CD4-positive, alpha-beta T cell treated with Interleukin-6 at 100 ng/mL for 8 hours (primary cell): ENCODE measurements at regions not wholly inside any gene's neighbourhood (a gene's known extent, or its start where the extent isn't known, plus 50 kb on each side); places are given as distances from the start of the nearest gene placed in this dataset.
"Not testable (repeated sequence)": the region's sequence is repeated elsewhere in the genome, so short reads cannot be mapped to it uniquely, and the experiment has no call there.

Experiments
- DNase-seq: peaks from one replicate; pipeline ENCODE4 v3.0.0-alpha.2; 2020; ENCODE audit warnings: mixed read lengths, low spot score

DNA sequence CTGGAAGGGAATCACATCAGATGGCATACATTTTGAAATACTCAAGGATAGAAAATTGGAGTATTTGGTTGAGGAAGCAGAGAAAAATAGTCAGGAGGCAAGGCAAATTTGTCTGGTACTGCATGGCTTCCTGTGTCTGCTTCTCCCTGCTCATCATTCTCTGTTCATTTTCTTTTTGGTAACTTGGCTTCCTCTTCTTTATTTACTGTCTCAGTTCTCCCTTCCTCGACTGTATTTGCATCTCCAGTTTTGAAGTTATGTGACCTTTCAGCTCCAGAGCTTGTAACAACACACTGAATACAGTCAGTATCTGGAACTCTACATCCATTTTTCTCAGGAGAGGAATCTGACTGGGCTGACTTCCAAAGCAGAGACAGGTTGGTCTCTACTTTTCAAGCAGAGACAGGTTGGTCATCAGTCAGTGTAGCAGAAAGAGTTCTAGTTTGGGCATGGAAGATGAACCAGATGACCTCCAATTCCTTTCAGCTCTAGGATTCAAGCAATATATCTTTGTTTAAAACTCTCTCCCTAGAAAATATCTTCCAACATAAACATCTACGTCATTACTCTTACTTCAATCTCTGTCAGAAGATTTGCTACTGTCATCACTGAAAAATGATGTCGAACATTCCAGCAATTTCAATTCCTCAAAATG, 571.2 kb downstream of the ADGRL2 start:
- DNase-seq, result no peak

DNA sequence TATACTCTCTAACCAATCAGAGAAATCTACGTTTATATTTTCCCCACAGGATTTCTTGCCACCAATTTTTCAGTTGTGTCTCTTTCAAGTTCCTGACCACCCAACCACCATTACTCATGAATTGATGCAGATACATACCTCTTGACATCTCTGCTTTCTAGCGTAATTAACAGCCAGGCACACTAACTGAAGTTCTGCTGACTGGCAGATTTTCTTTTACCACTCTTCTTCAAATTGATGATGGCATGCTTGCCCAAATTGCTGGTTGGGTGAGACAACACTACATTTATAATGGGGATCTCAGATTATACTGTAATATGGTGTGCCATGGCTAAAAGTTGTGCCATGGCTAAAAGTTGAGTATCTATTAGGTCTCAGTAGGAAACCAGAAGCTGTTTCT, 566.7 kb downstream of the ADGRL2 start:
- no peak for DNase-seq

DNA sequence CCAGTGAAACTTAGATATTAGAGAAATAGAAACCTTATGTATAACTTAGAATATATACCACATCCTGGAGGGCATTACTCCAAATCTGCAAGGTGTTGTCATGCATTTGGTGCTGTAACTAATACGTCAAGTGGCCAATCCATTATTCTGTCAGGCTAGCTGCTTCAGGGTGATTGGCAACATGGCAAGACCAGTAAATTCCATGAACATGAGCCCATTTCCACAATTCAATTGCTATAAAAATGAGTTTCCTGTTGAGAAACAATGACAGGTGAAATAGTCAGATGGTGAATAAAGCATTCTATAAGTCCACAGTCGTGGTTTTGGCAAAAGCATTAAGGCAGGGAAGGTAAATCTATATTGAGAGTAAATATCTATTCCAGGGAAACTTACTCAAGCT, 566.0 kb downstream of the ADGRL2 start:
- DNase-seq, result no peak

DNA sequence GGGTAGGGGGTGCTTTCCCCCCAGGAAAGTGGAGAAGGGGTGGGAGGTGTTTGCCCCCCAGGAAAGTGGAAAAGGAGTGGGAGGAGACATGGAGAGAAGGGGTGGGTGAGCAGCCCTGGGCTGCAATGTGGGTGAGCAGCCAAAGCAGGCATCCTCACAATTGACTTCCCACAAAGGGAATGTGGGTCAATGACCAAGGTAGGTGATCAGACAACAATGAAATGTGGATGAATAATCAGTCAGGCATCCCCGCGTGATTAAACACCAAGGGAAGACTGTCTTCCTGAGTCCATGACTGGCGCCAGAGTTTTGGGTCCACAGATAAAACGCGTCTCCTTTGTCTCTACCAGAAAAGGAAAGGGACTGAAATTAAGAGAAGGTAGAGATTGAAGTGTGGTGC, 558.8 kb downstream of the ADGRL2 start:
- DNase-seq, result not testable (repeated sequence)

DNA sequence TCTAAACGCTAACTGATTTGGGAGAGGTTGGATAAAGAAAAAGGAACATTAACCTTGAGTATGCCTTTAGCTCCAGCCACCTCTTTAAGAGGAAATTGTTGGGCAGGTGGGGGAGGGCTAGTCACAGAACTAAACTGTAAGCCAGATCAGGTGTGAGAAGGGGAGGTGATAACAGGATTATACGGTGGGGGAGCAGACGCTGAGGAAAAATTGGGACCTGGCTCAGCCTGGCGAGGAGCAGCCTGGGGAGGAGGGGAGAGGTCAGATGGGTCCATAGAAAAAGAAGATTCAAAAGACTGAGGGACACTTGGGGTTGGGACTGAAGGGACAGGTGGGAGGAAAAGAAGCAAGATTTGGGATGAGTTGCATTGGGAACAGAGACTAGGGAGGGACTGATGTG, 558.0 kb downstream of the ADGRL2 start:
- DNase-seq, result not testable (repeated sequence)

DNA sequence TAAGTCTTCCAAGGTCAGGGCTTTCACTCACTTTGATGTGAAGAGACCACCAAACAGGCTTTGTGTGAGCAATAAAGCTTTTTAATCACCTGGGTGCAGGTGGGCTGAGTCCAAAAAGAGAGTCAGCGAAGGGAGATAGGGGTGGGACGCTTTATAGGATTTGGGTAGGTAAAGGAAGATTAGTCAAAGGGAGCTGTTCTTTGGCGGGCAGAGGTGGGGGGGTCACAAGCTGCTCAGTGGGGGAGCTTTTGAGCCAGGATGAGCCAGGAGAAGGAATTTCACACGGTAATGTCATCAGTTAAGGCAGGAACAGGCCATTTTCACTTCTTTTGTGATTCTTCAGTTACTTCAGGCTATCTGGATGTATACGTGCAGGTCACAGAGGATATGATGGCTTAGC, 553.8 kb downstream of the ADGRL2 start:
- not testable (repeated sequence) for DNase-seq

DNA sequence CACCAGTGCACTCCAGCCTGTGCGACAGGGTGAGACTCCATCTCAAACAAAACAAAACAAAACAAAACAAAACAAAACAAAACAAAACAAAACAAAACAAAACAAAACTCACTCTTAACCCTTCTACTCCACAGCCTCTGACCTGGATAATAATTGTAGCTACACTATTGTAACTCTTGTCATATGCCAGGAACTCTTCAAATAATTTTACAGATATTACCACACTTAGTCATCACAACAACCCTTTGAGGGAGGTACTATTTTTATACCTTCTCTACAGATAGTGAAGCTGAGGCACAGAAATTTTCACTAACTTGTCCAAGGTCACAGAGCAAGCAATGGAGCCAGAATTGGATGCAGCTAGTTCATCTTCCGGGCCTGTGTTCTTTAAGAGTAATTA, 547.8 kb downstream of the ADGRL2 start:
- no peak for DNase-seq

DNA sequence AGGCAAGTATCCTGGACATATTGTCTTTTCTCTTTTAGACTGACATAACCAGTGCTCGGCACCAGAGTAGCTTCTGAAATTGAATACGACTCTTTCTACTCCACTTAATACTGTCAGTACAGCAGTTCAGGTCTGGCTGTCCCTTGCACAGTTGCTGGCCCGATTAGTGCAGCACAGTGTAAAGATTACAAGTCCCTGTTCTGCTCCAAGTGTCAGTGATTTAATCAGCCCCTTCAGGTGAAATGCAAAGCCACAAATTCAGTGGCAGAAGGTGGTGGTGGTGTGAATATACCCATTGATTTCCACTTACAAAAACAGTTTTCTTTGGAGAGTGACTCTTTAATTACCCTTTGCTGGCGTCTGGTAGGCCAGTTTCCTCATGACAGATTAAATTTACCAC, 545.4 kb downstream of the ADGRL2 start:
- no peak for DNase-seq

DNA sequence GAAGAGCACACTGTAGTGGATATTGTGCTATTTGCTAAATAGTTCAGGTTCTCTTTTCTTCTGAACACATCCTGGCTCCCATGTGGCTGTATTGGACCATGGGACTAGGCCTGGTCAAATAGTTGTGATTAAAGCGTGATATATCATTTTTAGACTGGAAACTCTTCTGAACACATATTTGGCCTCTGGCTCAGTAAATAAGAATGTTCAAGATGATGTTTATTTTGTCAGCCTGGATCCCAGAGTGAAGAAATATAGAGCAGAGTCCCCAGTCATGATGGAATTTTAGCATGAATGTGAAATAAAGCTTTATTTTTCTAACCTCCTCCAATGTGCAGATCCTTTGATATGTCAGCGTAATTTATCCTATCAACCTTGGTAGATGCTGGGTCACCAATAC, 542.6 kb downstream of the ADGRL2 start:
- no peak for DNase-seq

DNA sequence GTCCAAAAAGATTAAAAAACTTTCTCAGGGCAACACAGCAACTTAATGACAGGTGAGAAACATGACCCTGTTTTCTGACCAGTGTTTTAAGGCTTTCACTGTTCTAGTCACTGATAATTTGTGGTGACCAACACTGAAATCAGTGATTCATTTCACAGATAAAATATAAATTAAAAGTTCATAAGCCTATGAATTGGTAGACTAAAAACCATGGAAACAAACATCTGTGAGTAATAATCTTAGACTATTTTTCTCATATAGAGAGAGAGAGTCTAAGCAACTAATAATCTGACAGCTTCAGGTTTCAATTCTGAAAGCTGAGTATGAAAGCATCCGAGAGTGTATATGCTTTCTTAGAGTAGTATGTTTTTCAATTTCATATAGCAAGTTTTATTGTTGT, 536.9 kb downstream of the ADGRL2 start:
- DNase-seq, result no peak

DNA sequence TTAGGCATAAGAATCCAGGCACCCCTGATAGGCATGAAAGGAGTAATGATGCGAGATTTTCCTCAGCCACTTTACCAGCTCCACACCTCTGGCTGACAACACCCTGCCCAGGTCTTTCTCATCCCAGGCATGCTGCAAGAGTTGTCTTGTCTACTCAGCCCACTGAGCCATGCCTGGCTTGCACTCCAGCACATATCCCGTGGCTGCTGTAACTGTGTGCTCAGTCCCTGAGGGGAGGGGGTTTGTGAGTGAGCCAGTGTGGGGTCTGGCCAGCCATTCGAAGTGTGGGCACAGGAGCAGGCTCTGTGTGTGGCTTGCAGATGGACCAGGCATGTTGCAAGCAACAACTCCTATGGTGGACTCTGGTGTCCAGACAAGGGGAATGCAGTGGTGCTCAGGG, 529.6 kb downstream of the ADGRL2 start:
- no peak for DNase-seq

DNA sequence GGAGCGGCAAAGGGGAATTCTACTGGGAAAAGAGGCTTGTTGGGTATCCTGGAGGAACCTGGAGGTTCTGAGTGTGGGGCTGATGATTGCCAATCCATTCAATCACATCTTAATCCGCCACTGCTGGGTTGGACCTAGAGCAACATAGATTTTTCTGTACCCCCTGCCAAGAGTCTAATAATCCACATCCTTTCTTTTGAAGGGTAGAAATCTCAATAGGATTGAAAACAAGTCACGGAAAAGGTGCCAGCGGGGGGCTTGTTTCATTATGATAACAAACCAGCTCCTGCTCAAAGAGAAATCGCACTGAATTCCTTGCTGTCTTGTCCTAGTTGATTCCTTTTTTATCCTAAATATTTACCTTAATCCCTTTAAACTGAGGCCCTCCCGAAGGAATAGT, 528.5 kb downstream of the ADGRL2 start:
- no peak for DNase-seq

DNA sequence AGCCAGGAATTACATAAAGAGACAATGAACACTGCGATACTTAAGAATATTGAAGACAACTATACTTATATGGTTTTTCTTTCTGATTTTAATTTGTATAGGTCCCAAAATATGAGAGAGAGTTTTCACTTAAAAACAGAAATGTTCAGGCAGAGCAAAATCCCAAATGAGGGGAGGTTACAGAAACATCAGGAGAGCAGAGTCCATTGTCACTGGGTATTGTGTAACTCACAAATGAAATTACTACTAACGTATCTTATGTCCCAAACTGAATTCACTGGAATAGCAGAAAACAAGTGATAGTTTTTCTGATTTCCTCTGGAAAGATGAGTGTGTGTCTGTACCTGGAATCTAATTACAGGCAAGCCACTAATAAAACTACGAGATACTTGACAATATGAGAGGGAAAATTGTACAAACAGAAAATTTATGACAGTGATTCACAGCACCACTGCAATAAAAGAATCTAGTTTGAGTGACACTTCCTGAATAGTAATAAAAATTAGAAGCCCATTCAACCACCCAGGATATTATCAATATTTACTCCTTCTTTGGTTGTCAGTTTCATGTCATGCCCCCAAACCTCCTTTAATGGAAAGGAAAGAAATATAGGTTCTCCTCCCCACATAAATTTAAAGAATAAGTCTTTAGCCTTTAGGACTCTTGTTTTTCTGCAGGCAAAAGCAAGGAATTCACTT, 522.6 kb downstream of the ADGRL2 start:
- no peak for DNase-seq

DNA sequence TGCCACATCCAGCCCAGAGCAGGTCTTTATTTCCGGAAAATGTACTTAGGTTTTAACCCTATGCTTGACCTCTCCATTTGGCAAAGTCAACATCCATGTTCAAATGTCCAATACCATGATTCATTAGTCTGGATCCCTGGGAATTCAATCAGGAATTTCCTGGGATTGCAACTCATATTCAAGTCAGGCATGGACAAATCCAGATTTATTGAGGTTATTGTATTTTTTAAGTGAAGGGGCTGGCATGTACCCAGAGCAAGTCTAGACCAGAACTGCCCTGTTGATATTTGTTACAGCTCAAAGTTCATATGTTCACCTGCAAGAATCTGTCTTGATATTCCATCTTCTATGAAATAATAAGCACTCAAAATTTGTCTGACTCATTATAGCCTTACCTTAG, 521.1 kb downstream of the ADGRL2 start:
- no peak for DNase-seq

DNA sequence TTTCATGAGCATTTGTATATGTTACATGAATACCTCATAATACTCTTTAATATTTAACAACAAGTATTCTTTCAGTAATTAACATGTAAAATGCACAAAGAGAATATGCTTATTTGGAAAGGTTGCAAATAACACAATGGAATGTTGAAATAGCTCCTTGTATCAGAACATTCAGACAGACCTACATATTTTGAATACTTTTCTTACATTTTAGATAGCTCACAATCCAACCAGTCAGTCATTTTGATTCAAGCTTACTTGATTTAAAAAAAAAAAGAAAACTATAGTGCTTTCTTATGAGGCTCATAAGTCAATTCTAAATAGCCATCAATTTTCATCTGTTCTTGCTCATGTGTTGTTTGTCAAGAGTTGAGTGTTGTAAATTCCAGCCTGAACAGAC, 518.8 kb downstream of the ADGRL2 start:
- DNase-seq, result no peak

DNA sequence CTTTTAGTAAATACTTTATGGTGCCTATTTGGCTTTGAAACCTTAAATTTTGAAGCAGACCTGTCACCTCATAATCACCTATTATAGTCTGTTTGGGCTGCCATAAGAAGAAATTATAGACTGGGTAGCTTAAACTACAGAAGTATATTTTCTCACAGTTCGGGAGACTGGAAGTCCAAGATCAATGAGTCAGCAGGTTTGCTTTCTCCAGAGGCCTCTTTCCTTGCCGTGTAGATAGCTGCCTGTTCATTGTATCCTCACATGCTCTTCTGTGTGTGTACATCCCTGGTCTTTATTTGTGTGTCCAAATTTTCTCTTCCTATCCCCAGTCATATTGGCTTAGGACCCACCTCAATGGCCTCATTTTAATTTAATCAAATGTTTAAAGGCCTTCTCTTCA, 518.2 kb downstream of the ADGRL2 start:
- DNase-seq, result no peak

DNA sequence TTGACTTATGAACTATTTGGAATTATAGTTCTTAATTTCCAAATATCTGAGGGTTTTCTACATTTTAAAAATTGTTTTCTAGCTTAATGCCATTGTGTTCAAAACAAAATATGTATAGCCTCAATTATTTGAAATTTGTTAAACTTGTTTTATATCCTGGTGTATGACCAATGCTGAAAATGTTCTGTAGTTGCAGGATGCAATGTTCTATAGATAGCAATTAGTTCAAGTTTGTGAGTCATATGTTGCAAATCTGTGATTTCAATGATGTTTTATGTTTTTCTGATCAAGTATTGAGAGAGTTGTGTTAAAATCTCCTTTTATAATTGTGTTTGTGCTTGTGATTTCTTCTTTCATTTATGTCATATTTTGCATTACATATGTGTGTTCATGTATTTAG, 517.5 kb downstream of the ADGRL2 start:
- DNase-seq, result no peak

DNA sequence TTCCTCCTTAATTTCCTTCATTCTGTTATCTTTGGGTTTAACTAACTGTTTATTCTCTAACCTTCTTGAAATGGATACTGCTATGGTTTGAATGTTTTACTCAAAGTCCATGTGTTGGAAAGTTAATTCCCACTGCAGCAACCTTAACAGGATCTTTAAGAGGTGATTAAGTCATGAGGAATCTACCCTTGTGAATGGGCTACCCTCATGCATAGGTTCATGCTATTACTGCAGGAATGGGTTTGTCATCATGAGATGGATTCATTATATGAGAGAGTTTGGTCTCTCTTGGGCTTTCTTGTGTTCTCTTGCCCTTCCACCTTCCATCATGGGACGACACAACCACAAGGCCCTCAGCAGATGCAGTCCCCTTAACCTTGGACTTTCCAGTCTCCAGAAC, 516.9 kb downstream of the ADGRL2 start:
- DNase-seq, result no peak

DNA sequence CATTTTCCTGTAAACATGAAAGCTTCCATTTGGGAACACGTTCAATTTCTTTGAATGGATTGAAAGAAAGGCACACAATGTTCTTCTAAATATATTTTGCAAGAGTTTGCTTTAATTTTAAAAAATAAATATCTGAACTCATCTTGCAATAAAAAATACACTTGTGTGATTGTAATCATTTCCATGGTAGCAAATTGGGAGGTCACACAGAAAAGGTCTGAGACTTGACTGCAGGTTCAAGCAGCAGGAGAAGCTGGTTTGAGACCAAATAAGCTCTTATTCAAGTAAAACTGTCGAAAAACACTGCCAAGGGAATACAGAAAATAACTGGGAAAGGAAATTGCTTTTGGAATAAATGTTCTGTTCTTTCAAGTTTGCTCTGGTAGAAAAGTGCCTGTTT, 498.9 kb downstream of the ADGRL2 start:
- DNase-seq, result no peak

DNA sequence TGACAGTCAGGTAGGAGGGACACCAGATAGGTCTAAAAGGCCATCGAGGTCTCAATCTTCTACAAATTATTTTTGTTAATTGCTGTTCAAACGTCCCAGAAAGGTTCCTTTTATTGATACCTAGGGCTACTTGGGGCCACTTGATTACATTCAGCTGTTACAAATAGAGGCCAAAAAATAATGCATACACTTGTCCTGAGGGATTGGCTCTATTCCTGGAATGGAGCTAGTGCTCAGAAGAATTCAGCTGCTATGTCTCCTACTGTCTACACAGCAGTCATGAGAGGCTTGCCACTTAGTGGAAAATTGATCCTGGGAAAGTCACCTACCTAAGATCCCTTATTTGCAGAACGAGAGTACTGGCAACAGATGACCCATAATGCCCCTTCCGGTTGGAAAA, 498.3 kb downstream of the ADGRL2 start:
- no peak for DNase-seq

DNA sequence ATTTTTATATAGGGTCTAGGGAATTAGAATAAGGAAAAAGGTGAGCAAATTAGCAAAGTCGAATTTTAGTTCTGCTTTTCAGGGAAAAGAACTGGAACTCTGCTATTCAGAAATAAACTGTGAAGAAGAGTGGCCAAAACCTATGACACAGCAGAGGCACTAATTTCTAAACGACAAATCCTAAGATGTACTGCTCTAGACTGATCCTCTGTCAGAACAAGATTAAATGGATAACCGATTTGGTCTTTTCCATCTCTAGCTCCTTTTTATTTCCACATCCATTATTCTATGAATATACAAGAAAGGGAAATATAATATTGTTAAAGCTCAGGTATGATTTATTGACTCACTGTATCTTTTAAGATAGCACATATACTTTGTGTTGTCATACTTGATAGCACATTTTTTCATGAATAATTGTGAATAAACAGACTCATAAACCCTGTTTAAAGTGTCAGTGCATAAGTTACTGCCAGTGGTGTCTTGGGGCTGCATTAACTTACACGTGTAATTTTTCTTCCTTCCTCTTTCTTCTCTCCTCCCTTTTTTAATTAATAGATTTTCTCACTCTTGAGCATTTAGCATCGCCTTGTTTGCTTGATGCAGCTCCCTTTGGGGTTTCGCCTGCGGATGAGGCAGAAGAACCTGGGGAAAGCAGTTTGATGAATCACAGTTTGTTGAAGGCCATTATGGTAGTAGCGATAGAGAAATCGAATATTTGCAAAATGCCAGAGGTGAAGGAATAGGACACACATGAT, 496.6 kb downstream of the ADGRL2 start:
- no peak for DNase-seq

DNA sequence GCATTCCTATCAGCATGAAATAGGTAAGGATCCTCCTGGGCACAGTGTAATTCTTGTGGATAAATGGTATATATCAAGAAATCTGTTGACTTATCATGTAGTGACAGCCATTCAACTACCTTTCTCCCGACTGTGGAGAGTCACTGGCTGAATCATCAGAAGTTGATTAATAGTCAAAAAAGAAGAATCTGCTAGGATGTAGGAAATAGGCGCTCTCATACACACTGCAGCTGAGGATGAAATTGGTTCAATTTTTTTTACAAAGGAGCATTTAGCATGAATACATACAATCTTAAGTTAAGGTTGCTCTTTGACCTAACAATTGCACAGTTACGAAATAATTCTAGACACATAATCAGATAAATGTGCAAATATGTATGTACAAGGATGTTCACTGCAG, 486.8 kb downstream of the ADGRL2 start:
- no peak for DNase-seq

DNA sequence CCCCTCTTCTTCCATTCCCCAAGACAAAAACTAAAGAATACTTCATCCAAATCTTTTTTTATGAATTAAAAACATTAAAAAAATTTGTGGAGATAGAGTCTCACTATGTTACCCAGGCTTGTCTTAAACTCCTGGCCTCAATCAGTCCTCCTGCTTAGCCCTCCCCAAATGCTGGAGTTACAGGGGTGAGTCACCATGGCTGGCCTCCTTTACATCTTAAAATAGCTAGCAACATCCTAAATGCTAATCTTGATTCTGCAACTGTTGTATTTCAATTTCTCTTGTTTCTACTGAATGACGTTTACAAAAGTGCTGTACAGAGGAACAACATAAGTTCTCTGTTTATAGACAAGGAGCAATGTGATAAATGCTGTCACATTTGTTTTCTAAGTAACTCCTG, 483.5 kb downstream of the ADGRL2 start:
- no peak for DNase-seq
